Naive B cell (primary cell): ENCODE measurements at regions not wholly inside any gene's neighbourhood (a gene's known extent, or its start where the extent isn't known, plus 50 kb on each side); places are given as distances from the start of the nearest gene placed in this dataset.

Source experiments
- ATAC-seq, 2 donors: fragments of 150-1000 bp; cut with Tn5 transposase; 2 replicates each; pipeline ENCODE4 v1.10.0; 2021; ENCODE audit warnings: low read depth in 2 of 2, mild to moderate bottlenecking in 2 of 2, moderate library complexity in 2 of 2
- DNase-seq: peaks from one replicate; pipeline ENCODE4 v3.0.0; 2022
- H3K27ac Mint-ChIP-seq, 6 donors: one replicate each; pipeline ENCODE4 v1.8.0; 2020 to 2022; ENCODE audit warnings: mild to moderate bottlenecking in 6 of 6, mixed read lengths in 6 of 6, moderate library complexity in 5 of 6, inconsistent platforms in 2 of 6
- H3K27me3 Mint-ChIP-seq, 3 donors: one replicate each; pipeline ENCODE4 v1.8.0; 2021 to 2022; ENCODE audit warnings: mixed read lengths in 3 of 3, mild to moderate bottlenecking in 1 of 3
- H3K36me3 Mint-ChIP-seq, 2 donors: one replicate each; pipeline ENCODE4 v1.8.0; 2020 to 2022; ENCODE audit warnings: mixed read lengths in 2 of 2, inconsistent platforms in 1 of 2, mild to moderate bottlenecking in 1 of 2
- H3K4me1 Mint-ChIP-seq, 3 donors: one replicate each; pipeline ENCODE4 v1.8.0; 2020 to 2022; ENCODE audit warnings: mixed read lengths in 3 of 3, inconsistent platforms in 1 of 3, mild to moderate bottlenecking in 1 of 3, moderate library complexity in 1 of 3
- H3K4me3 Mint-ChIP-seq, 8 donors: one replicate each; pipeline ENCODE4 v1.8.0; 2020 to 2022; ENCODE audit warnings: mild to moderate bottlenecking in 8 of 8, mixed read lengths in 8 of 8, moderate library complexity in 8 of 8, inconsistent platforms in 2 of 8
- H3K9me3 Mint-ChIP-seq, 7 donors: one replicate each; pipeline ENCODE4 v1.8.0; 2020 to 2022; ENCODE audit warnings: mixed read lengths in 7 of 7, mild to moderate bottlenecking in 5 of 7, inconsistent platforms in 2 of 7, moderate library complexity in 1 of 7

- DNase-seq (no peak), ATAC-seq (no peak)
- Mint-ChIP-seq H3K27me3 (no peaks in the 10 kb centered on the region), H3K4me3 (no peak overlapping the region), H3K27ac (no peak overlapping the region), H3K36me3 (peaks cover 0 to 1% of the 10 kb centered on the region in 2 donors), H3K9me3 (peaks cover 0 to under 1% (median 0%) of the 10 kb centered on the region in 7 donors), H3K4me1 (peaks cover 0 to 4% (median 0%) of the 10 kb centered on the region in 3 donors)
Measured at GRCh38 chr3:23698652-23699313, 107.0 kb upstream of the UBE2E1 start.

- H3K27me3 Mint-ChIP-seq, result no peaks in the 10 kb centered on the region
- H3K4me1 Mint-ChIP-seq, result peaks cover 0 to 4% (median 0%) of the 10 kb centered on the region in 3 donors
- H3K27ac Mint-ChIP-seq, result no peak overlapping the region
- peaks cover 0 to 6% of the 10 kb centered on the region in 2 donors for H3K36me3 Mint-ChIP-seq
- peaks cover 0 to 5% (median 0%) of the 10 kb centered on the region in 7 donors for H3K9me3 Mint-ChIP-seq
- ATAC-seq (no peak), DNase-seq (no peak)
- no peak overlapping the region for H3K4me3 Mint-ChIP-seq
Measured at GRCh38 chr3:23700616-23701015, 105.1 kb upstream of the UBE2E1 start.

GRCh38 chr3:23701716-23702597 lies 103.8 kb upstream of the UBE2E1 start:
- Mint-ChIP-seq H3K4me1 (peaks cover 0 to 4% (median 0%) of the 10 kb centered on the region in 3 donors), H3K9me3 (peaks cover 0 to 10% (median under 1%) of the 10 kb centered on the region in 7 donors), H3K36me3 (peaks cover 0 to 7% of the 10 kb centered on the region in 2 donors), H3K27ac (peak overlapping the region in 1 of 6 donors; percentile 20), H3K27me3 (no peaks in the 10 kb centered on the region), H3K4me3 (no peak overlapping the region)
- ATAC-seq (no peak), DNase-seq (no peak)

GRCh38 chr3:23704298-23704697 lies 101.5 kb upstream of the UBE2E1 start:
- DNase-seq (no peak), ATAC-seq (no peak)
- Mint-ChIP-seq H3K9me3 (peaks cover 0 to 10% (median 4%) of the 10 kb centered on the region in 7 donors), H3K4me3 (no peak overlapping the region), H3K27ac (no peak overlapping the region), H3K27me3 (no peaks in the 10 kb centered on the region), H3K4me1 (peaks cover 0 to 4% (median 0%) of the 10 kb centered on the region in 3 donors), H3K36me3 (peaks cover 0 to 11% of the 10 kb centered on the region in 2 donors)

GRCh38 chr3:23706111-23706510 lies 99.6 kb upstream of the UBE2E1 start:
- no peak overlapping the region for H3K27ac Mint-ChIP-seq
- peaks cover 0 to 10% (median 4%) of the 10 kb centered on the region in 7 donors for H3K9me3 Mint-ChIP-seq
- DNase-seq, result no peak
- H3K4me3 Mint-ChIP-seq, result peak overlapping the region in 1 of 8 donors; percentile 50
- H3K27me3 Mint-ChIP-seq, result no peaks in the 10 kb centered on the region
- H3K36me3 Mint-ChIP-seq, result peaks cover 0 to 11% of the 10 kb centered on the region in 2 donors
- ATAC-seq, result no peak
- peaks cover 0 to 4% (median 0%) of the 10 kb centered on the region in 3 donors for H3K4me1 Mint-ChIP-seq

- peaks cover under 1 to 8% (median 4%) of the 10 kb centered on the region in 7 donors for H3K9me3 Mint-ChIP-seq
- H3K4me3 Mint-ChIP-seq, result no peak overlapping the region
- H3K36me3 Mint-ChIP-seq, result peaks cover 0 to 4% of the 10 kb centered on the region in 2 donors
- H3K27me3 Mint-ChIP-seq, result no peaks in the 10 kb centered on the region
- DNase-seq, result no peak
- H3K27ac Mint-ChIP-seq, result peak overlapping the region in 2 of 6 donors; percentile 89 to 91
- H3K4me1 Mint-ChIP-seq, result peaks cover 9 to 17% (median 10%) of the 10 kb centered on the region in 3 donors
- ATAC-seq, result no peak
Measured at GRCh38 chr3:23709987-23710386, 95.8 kb upstream of the UBE2E1 start.

GRCh38 chr3:23710555-23710954 lies 95.2 kb upstream of the UBE2E1 start:
- no peak overlapping the region for H3K4me3 Mint-ChIP-seq
- no peak for DNase-seq
- no peak for ATAC-seq
- H3K27me3 Mint-ChIP-seq, result no peaks in the 10 kb centered on the region
- H3K27ac Mint-ChIP-seq, result no peak overlapping the region
- H3K36me3 Mint-ChIP-seq, result peaks cover under 1 to 4% of the 10 kb centered on the region in 2 donors
- peaks cover 9 to 17% (median 10%) of the 10 kb centered on the region in 3 donors for H3K4me1 Mint-ChIP-seq
- H3K9me3 Mint-ChIP-seq, result peaks cover 3 to 13% (median 4%) of the 10 kb centered on the region in 7 donors

GRCh38 chr3:23711916-23712494 lies 93.8 kb upstream of the UBE2E1 start:
- DNase-seq (no peak), ATAC-seq (peak in 1 of 2 donors; percentile 51)
- Mint-ChIP-seq H3K4me1 (peaks cover 9 to 18% (median 17%) of the 10 kb centered on the region in 3 donors), H3K4me3 (peak overlapping the region in 1 of 8 donors; percentile 7), H3K9me3 (peaks cover 3 to 15% (median 12%) of the 10 kb centered on the region in 7 donors), H3K27me3 (no peaks in the 10 kb centered on the region), H3K27ac (peak overlapping the region in 1 of 6 donors; percentile 12), H3K36me3 (peaks cover 3 to 8% of the 10 kb centered on the region in 2 donors)

- DNase-seq (no peak), ATAC-seq (no peak)
- no peak overlapping the region for H3K27ac Mint-ChIP-seq
- peaks cover 9 to 18% (median 17%) of the 10 kb centered on the region in 3 donors for H3K4me1 Mint-ChIP-seq
- H3K27me3 Mint-ChIP-seq, result no peaks in the 10 kb centered on the region
- peaks cover 0 to 8% of the 10 kb centered on the region in 2 donors for H3K36me3 Mint-ChIP-seq
- H3K4me3 Mint-ChIP-seq, result no peak overlapping the region
- H3K9me3 Mint-ChIP-seq, result peaks cover 2 to 15% (median 11%) of the 10 kb centered on the region in 7 donors
Measured at GRCh38 chr3:23712656-23713559, 92.8 kb upstream of the UBE2E1 start.

- H3K27me3 Mint-ChIP-seq, result no peaks in the 10 kb centered on the region
- ATAC-seq (no peak), DNase-seq (no peak)
- no peak overlapping the region for H3K4me3 Mint-ChIP-seq
- peaks cover 0 to 8% of the 10 kb centered on the region in 2 donors for H3K36me3 Mint-ChIP-seq
- peaks cover 2 to 15% (median 11%) of the 10 kb centered on the region in 7 donors for H3K9me3 Mint-ChIP-seq
- H3K4me1 Mint-ChIP-seq, result peaks cover 9 to 18% (median 17%) of the 10 kb centered on the region in 3 donors
- peak overlapping the region in 1 of 6 donors; percentile 16 for H3K27ac Mint-ChIP-seq
Measured at GRCh38 chr3:23713641-23714040, 92.1 kb upstream of the UBE2E1 start.

- Mint-ChIP-seq H3K4me3 (no peak overlapping the region), H3K4me1 (peaks cover 7 to 19% (median 10%) of the 10 kb centered on the region in 3 donors), H3K36me3 (peaks cover 0 to 15% of the 10 kb centered on the region in 2 donors), H3K27ac (no peak overlapping the region), H3K9me3 (peaks cover 3 to 30% (median 11%) of the 10 kb centered on the region in 7 donors), H3K27me3 (no peaks in the 10 kb centered on the region)
- ATAC-seq (no peak), DNase-seq (no peak)
Measured at GRCh38 chr3:23720059-23720458, 85.7 kb upstream of the UBE2E1 start.

- Mint-ChIP-seq H3K4me1 (peaks cover 7 to 19% (median 10%) of the 10 kb centered on the region in 3 donors), H3K9me3 (peaks cover 1 to 23% (median 8%) of the 10 kb centered on the region in 7 donors), H3K27ac (no peak overlapping the region), H3K27me3 (no peaks in the 10 kb centered on the region), H3K36me3 (peaks cover 0 to 11% of the 10 kb centered on the region in 2 donors), H3K4me3 (no peak overlapping the region)
- ATAC-seq (no peak), DNase-seq (no peak)
Measured at GRCh38 chr3:23720885-23721284, 84.9 kb upstream of the UBE2E1 start.
